SK-N-SH (cell line): ENCODE measurements at regions not wholly inside any gene's neighbourhood (a gene's known extent, or its start where the extent isn't known, plus 50 kb on each side); places are given as distances from the start of the nearest gene placed in this dataset.

Source experiments
- CTCF ChIA-PET: fragments of 300-600, 350-600 bp; formaldehyde crosslinking; extraction: SDS; loops from one replicate; lab custom pipeline; 2021; lab: Yijun Ruan, JAX
- POLR2A ChIA-PET: fragments of 350-600 bp; sonication (Branson Sonifier 250); formaldehyde crosslinking; extraction: SDS; loops from one replicate; lab custom pipeline; 2020; ENCODE audit warnings: antibody characterized with exemption, inconsistent platforms; lab: Yijun Ruan, JAX
- DNase-seq: peaks from one replicate; pipeline ENCODE4 v3.0.0; 2012
- H2AFZ ChIP-seq: fragments of 200-600 bp; sonication (generic); 2 replicates; pipeline ENCODE4 v1.8.1; 2016; ENCODE audit warnings: antibody characterized with exemption, mild to moderate bottlenecking, low read depth
- H3F3A ChIP-seq: fragments of 200-600 bp; sonication (generic); replicated peaks from 2 replicates; pipeline ENCODE3; 2016; ENCODE audit warnings: antibody characterized with exemption, mild to moderate bottlenecking; ENCODE audit not compliant: insufficient read depth
- H3K27ac ChIP-seq, 2 experiments: fragments of 200-500 bp in 1 of 2; fragments of 200-600 bp in 1 of 2; sonication (Bioruptor generic) in 1 of 2; sonication (generic), shearing (Covaris generic) in 1 of 2; 2 replicates each; pipeline versions ENCODE4 v1.5.1 to v1.6.1; 2014 to 2016; ENCODE audit warnings: low read depth in 2 of 2, inconsistent platforms in 1 of 2, low read length in 1 of 2, mild to moderate bottlenecking in 1 of 2, mixed read lengths in 1 of 2
- H3K27me3 ChIP-seq: fragments of 200-600 bp; sonication (generic), shearing (Covaris generic); 2 replicates; pipeline ENCODE4 v1.6.1; 2016; ENCODE audit warnings: mixed run types; ENCODE audit not compliant: insufficient read depth
- H3K36me3 ChIP-seq, 2 experiments: fragments of 200-500 bp in 1 of 2; fragments of 200-600 bp in 1 of 2; sonication (Bioruptor generic) in 1 of 2; sonication (generic) in 1 of 2; replicated peaks in 1 of 2; 2 replicates each; pipeline versions ENCODE3 to v1.5.1; 2014 to 2016; ENCODE audit warnings: low read length in 1 of 2, mild to moderate bottlenecking in 1 of 2; ENCODE audit not compliant: insufficient read depth in 2 of 2, control insufficient read depth in 1 of 2
- H3K4me1 ChIP-seq, 2 experiments: fragments of 200-500 bp in 1 of 2; fragments of 200-600 bp in 1 of 2; sonication (Bioruptor generic) in 1 of 2; sonication (generic), shearing (Covaris generic) in 1 of 2; 2 replicates each; pipeline versions ENCODE4 v1.5.1 to v1.6.1; 2014 to 2016; ENCODE audit warnings: low read depth in 1 of 2, low read length in 1 of 2, mixed run types in 1 of 2; ENCODE audit not compliant: insufficient read depth in 2 of 2, control insufficient read depth in 1 of 2
- H3K4me2 ChIP-seq: fragments of 200-600 bp; sonication (generic), shearing (Covaris generic); 2 replicates; pipeline ENCODE4 v1.6.1; 2017; ENCODE audit warnings: mixed run types
- H3K4me3 ChIP-seq, 2 experiments: fragments of 200-500 bp in 1 of 2; fragments of 200-600 bp in 1 of 2; sonication (Bioruptor generic) in 1 of 2; sonication (generic), shearing (Covaris generic) in 1 of 2; 2 replicates each; pipeline versions ENCODE4 v1.5.1 to v1.8.1; 2014 to 2016; ENCODE audit warnings: low read depth in 2 of 2, inconsistent platforms in 1 of 2, low read length in 1 of 2, mild to moderate bottlenecking in 1 of 2, mixed read lengths in 1 of 2, moderate library complexity in 1 of 2
- H3K79me2 ChIP-seq: fragments of 200-600 bp; sonication (generic); 2 replicates; pipeline ENCODE4 v1.8.1; 2017; ENCODE audit warnings: mild to moderate bottlenecking; ENCODE audit not compliant: insufficient read depth
- H3K9ac ChIP-seq: fragments of 200-600 bp; sonication (generic); 2 replicates; pipeline ENCODE4 v1.6.1; 2017; ENCODE audit warnings: mixed run types
- H3K9me2 ChIP-seq: fragments of 200-600 bp; sonication (generic); 2 replicates; pipeline ENCODE4 v1.6.1; 2017; ENCODE audit warnings: mixed run types
- H3K9me3 ChIP-seq: fragments of 200-600 bp; sonication (generic); 2 replicates; pipeline ENCODE4 v1.6.1; 2017; ENCODE audit warnings: mixed run types, mild to moderate bottlenecking, moderate library complexity
- H4K20me1 ChIP-seq: fragments of 200-600 bp; sonication (generic); 2 replicates; pipeline ENCODE4 v1.6.1; 2017; ENCODE audit warnings: mild to moderate bottlenecking, mixed run types; ENCODE audit not compliant: insufficient read depth
- EP300 ChIP-seq, 2 experiments: IDR thresholded peaks; 2 replicates each; pipeline versions ENCODE4 v1.4.0 to v1.6.1; 2012; ENCODE audit warnings: borderline replicate concordance in 1 of 2, low read depth in 1 of 2, low read length in 1 of 2
- EZH2phosphoT487 ChIP-seq: fragments of 200-600 bp; sonication (generic); IDR thresholded peaks from 2 replicates; pipeline ENCODE4 v1.6.1; 2017; ENCODE audit warnings: low read depth, mixed run types, mild to moderate bottlenecking, antibody characterized with exemption, moderate library complexity, borderline replicate concordance
- FOSL2 ChIP-seq: IDR thresholded peaks from 2 replicates; pipeline ENCODE4 v1.4.0; 2012; ENCODE audit warnings: low read depth, mild to moderate bottlenecking, moderate library complexity, borderline replicate concordance
- FOXJ3 ChIP-seq: sonication (generic); formaldehyde crosslinking; IDR thresholded peaks from 2 replicates; pipeline ENCODE4 v1.5.1; 2020; ENCODE audit warnings: mild to moderate bottlenecking, missing genetic modification reagents
- FOXM1 ChIP-seq: IDR thresholded peaks from 2 replicates; pipeline ENCODE4 v1.4.0; 2012; ENCODE audit warnings: low read depth, mild to moderate bottlenecking
- GABPA ChIP-seq: IDR thresholded peaks from 2 replicates; pipeline ENCODE4 v1.4.0; 2012; ENCODE audit warnings: low read depth, mild to moderate bottlenecking
- JUND ChIP-seq: IDR thresholded peaks from 2 replicates; pipeline ENCODE4 v1.4.0; 2012
- MXI1 ChIP-seq: IDR thresholded peaks from 2 replicates; pipeline ENCODE4 v1.6.1; 2012; ENCODE audit warnings: mild to moderate bottlenecking, low read depth, low read length, improper control_type of control experiment
- SIN3A ChIP-seq: IDR thresholded peaks from 2 replicates; pipeline ENCODE4 v1.6.1; 2012; ENCODE audit warnings: low read depth, mild to moderate bottlenecking, low read length, moderate library complexity, borderline replicate concordance
- SMC3 ChIP-seq: IDR thresholded peaks from 2 replicates; pipeline ENCODE4 v1.6.1; 2012; ENCODE audit warnings: low read depth, low read length, improper control_type of control experiment
- TCF12 ChIP-seq: IDR thresholded peaks from 2 replicates; pipeline ENCODE4 v1.4.0; 2012
- USF1 ChIP-seq: IDR thresholded peaks from 2 replicates; pipeline ENCODE4 v1.4.0; 2012; ENCODE audit warnings: low read depth, borderline replicate concordance
- USF2 ChIP-seq: fragments of 150-350 bp; IDR thresholded peaks from 2 replicates; pipeline ENCODE4 v1.6.1; 2017; ENCODE audit warnings: antibody characterized with exemption, low read length, low read depth, borderline replicate concordance
- YY1 ChIP-seq: IDR thresholded peaks from 2 replicates; pipeline ENCODE4 v1.4.0; 2012; ENCODE audit warnings: low read depth, mild to moderate bottlenecking
- WGBS: methylation state at CpG from one replicate; pipeline ENCODE4 v1.1.6; 2017; ENCODE audit warnings: low lambda C conversion rate; 5-methylcytosine and 5-hydroxymethylcytosine counted together
- TF ChIP-seq, protein P1 (sequence below): IDR thresholded peaks from 2 replicates; pipeline ENCODE4 v1.4.0; 2012; ENCODE audit warnings: low read depth, borderline replicate concordance
- TF ChIP-seq, protein P2 (sequence below): fragments of 150-350 bp; IDR thresholded peaks from 2 replicates; pipeline ENCODE4 v1.6.1; 2016; ENCODE audit warnings: mild to moderate bottlenecking, low read depth, low read length

GRCh38 chr2:54065411-54065810, 50.0 kb upstream of the ACYP2 start:
- H3K27ac ChIP-seq, result peak overlapping the region in 1 of 2 experiments; percentile 15; a peak in 2 of 4 replicates
- no peak overlapping the region for H3K9ac ChIP-seq
- H3F3A ChIP-seq, result peaks cover 8% of the 10 kb centered on the region
- H4K20me1 ChIP-seq, result no peaks in the 10 kb centered on the region
- no peaks in the 10 kb centered on the region for H3K9me3 ChIP-seq
- H3K9me2 ChIP-seq, result no peaks in the 10 kb centered on the region
- H2AFZ ChIP-seq, result no peak overlapping the region
- TF ChIP-seq FOSL2, result peak; percentile 69
- TF ChIP-seq EZH2phosphoT487, result no peak
- TF ChIP-seq SMC3, result no peak
- no peak for TF ChIP-seq USF2
- TF ChIP-seq JUND, result peak; percentile 56; the same call in 1 of the 2 replicates
- TF ChIP-seq, protein P1, sequence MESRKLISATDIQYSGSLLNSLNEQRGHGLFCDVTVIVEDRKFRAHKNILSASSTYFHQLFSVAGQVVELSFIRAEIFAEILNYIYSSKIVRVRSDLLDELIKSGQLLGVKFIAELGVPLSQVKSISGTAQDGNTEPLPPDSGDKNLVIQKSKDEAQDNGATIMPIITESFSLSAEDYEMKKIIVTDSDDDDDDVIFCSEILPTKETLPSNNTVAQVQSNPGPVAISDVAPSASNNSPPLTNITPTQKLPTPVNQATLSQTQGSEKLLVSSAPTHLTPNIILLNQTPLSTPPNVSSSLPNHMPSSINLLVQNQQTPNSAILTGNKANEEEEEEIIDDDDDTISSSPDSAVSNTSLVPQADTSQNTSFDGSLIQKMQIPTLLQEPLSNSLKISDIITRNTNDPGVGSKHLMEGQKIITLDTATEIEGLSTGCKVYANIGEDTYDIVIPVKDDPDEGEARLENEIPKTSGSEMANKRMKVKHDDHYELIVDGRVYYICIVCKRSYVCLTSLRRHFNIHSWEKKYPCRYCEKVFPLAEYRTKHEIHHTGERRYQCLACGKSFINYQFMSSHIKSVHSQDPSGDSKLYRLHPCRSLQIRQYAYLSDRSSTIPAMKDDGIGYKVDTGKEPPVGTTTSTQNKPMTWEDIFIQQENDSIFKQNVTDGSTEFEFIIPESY, result no peak
- TF ChIP-seq YY1, result 0 out of 2 replicates have a peak, but pooled peaks have one; percentile 19
- peak; percentile 54; the same call in 1 of the 2 replicates for TF ChIP-seq TCF12
- no peak for TF ChIP-seq FOXM1
- ChIA-PET CTCF (no interaction called here), POLR2A (no interaction called here)
- H3K4me3 ChIP-seq, result no peak overlapping the region
- DNase-seq, result no peak
- H3K4me1 ChIP-seq, result no peaks in the 10 kb centered on the region; a peak in 1 of 4 replicates
- no peaks in the 10 kb centered on the region for H3K36me3 ChIP-seq
- no peaks in the 10 kb centered on the region for H3K79me2 ChIP-seq
- no peak overlapping the region for H3K4me2 ChIP-seq
- no peaks in the 10 kb centered on the region for H3K27me3 ChIP-seq
- 85% methylated on average over 2 of the region's 2 CpGs for WGBS

DNA sequence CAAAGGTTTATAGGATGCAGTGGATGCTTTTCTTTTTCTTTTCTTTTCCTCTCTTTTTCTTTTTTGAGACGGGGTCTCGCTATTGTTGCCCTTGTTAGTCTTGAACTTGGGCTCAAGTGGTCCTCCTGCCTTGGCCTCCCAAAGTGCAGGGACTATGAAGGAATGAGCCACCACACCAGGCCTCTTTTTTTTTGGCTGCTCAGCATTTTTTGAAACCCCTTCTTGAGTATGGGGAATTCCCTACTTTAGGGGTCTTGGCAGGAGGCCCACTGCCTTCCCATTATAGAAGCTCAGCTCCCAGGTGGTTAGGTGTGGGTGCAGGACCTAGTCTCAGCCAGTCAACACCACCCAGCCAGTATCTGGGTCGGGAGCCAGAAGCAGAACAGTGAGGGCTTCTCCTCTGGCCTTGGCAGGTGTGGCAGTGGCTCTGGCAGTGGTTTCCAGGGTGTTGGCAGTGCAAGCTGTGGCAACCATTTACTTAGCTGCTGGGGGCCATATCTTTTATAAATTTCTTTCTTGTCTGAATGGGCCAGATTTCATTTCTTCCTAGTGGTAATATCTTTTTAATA, 51.4 kb upstream of the ACYP2 start:
- no peaks in the 10 kb centered on the region for H3K27me3 ChIP-seq
- ChIA-PET POLR2A (no interaction called here), CTCF (no interaction called here)
- H3K9ac ChIP-seq, result no peak overlapping the region
- no peaks in the 10 kb centered on the region for H3K9me2 ChIP-seq
- DNase-seq, result no peak
- no peak for TF ChIP-seq MXI1
- TF ChIP-seq, protein P2, sequence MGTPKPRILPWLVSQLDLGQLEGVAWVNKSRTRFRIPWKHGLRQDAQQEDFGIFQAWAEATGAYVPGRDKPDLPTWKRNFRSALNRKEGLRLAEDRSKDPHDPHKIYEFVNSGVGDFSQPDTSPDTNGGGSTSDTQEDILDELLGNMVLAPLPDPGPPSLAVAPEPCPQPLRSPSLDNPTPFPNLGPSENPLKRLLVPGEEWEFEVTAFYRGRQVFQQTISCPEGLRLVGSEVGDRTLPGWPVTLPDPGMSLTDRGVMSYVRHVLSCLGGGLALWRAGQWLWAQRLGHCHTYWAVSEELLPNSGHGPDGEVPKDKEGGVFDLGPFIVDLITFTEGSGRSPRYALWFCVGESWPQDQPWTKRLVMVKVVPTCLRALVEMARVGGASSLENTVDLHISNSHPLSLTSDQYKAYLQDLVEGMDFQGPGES, result no peak
- no peak for TF ChIP-seq EP300 (IDR thresholded peaks at IDR 0.05; ENCODE audit: borderline replicate concordance in 1 of 2, low read depth in 1 of 2, low read length in 1 of 2)
- no peak for TF ChIP-seq USF1
- no peak for TF ChIP-seq GABPA
- no peak for TF ChIP-seq SIN3A
- TF ChIP-seq FOXJ3 (CRISPR knock-in tag), result no peak
- H3K36me3 ChIP-seq, result no peaks in the 10 kb centered on the region
- H3K27ac ChIP-seq, result no peak overlapping the region
- 72% methylated on average over 3 of the region's 3 CpGs for WGBS
- H2AFZ ChIP-seq, result no peak overlapping the region
- no peaks in the 10 kb centered on the region for H3K79me2 ChIP-seq
- no peaks in the 10 kb centered on the region for H3K9me3 ChIP-seq
- no peaks in the 10 kb centered on the region; a peak in 1 of 4 replicates for H3K4me1 ChIP-seq
- H3K4me3 ChIP-seq, result no peak overlapping the region
- no peaks in the 10 kb centered on the region for H4K20me1 ChIP-seq
- H3F3A ChIP-seq, result peaks cover 19% of the 10 kb centered on the region
- H3K4me2 ChIP-seq, result no peak overlapping the region
